Psoas muscle (tissue), 7 donors: ENCODE measurements at regions not wholly inside any gene's neighbourhood (a gene's known extent, or its start where the extent isn't known, plus 50 kb on each side); places are given as distances from the start of the nearest gene placed in this dataset.

ENCODE experiments used
- ATAC-seq, 4 donors: fragments of 200-7000 bp; cut with Tn5 transposase; one replicate each; pipeline ENCODE4 v1.9.1; 2020; ENCODE audit warnings: moderate library complexity in 3 of 4, mild to moderate bottlenecking in 2 of 4
- DNase-seq, 2 donors: peaks; one replicate each; pipeline ENCODE4 v3.0.0-alpha.2; 2020
- H3K27ac ChIP-seq: fragments of 200-600 bp; one replicate; pipeline ENCODE4 v1.8.0; 2022
- H3K27me3 ChIP-seq, 3 donors: fragments of 200-600 bp in 1 of 3; one replicate each; pipeline versions ENCODE4 v1.6.1 to v1.8.0; 2013 to 2022; ENCODE audit warnings: low read length in 2 of 3, mild to moderate bottlenecking in 2 of 3, moderate library complexity in 1 of 3; ENCODE audit not compliant: insufficient read depth in 3 of 3
- H3K36me3 ChIP-seq, 2 donors: fragments of 200-600 bp in 1 of 2; one replicate each; pipeline versions ENCODE4 v1.6.1 to v1.8.0; 2013 to 2022; ENCODE audit warnings: low read depth in 1 of 2, mild to moderate bottlenecking in 1 of 2, moderate library complexity in 1 of 2; ENCODE audit not compliant: insufficient read depth in 1 of 2
- H3K4me1 ChIP-seq: fragments of 200-600 bp; one replicate; pipeline ENCODE4 v1.8.0; 2022
- H3K4me3 ChIP-seq: fragments of 200-600 bp; one replicate; pipeline ENCODE4 v1.8.0; 2022; ENCODE audit warnings: mild to moderate bottlenecking
- H3K9me3 ChIP-seq: fragments of 200-600 bp; one replicate; pipeline ENCODE4 v1.8.0; 2022
- CTCF ChIP-seq: fragments of 200-600 bp; IDR thresholded peaks from one replicate; pipeline ENCODE4 v1.8.0; 2022; ENCODE audit warnings: antibody characterized with exemption
- WGBS, 3 donors: extraction: QIAGEN DNeasy Blood & Tissue Kit; methylation state at CpG; one replicate each; pipeline versions ENCODE4 v1.1.6 to v1.1.7; 2013; 5-methylcytosine and 5-hydroxymethylcytosine counted together
- intact Hi-C, 2 donors: fragments of 100-400 bp; cut with DNase I; formaldehyde crosslinking; loops; one replicate each; pipeline versions ENCODE4 v1.11.0 to v1.14.2; 2022
- donor health status: healthy with polysubstance abuse.
- donor health status: DM: no; HTN: no; CAD: no; lungs with moderate emphysema.
- donor health status: Bipolar disorder and iron deficiency.
- donor health status: healthy.
- donor health status: DM: yes; HTN: yes; CAD: no.
- donor health status: DM: no; HTN: no; CAD: no.
- donor health status: DM: yes; HTN: yes; CAD: no.

- Histone ChIP-seq H3K4me1 (peaks cover 7% of the 10 kb centered on the region), H3K9me3 (no peaks in the 10 kb centered on the region), H3K4me3 (no peak overlapping the region), H3K36me3 (no peaks in the 10 kb centered on the region), H3K27ac (no peak overlapping the region), H3K27me3 (no peaks in the 10 kb centered on the region)
- intact Hi-C loops, result no loop called here
- no peak for ATAC-seq
- no peak for DNase-seq
- TF ChIP-seq CTCF, result no peak
Measured at GRCh38 chr5:124370601-124371000, 375.8 kb downstream of the ZNF608 start.

- Histone ChIP-seq H3K36me3 (no peaks in the 10 kb centered on the region), H3K4me3 (no peak overlapping the region), H3K4me1 (peaks cover 1% of the 10 kb centered on the region), H3K9me3 (no peaks in the 10 kb centered on the region), H3K27me3 (no peaks in the 10 kb centered on the region), H3K27ac (no peak overlapping the region)
- intact Hi-C loops, result no loop called here
- DNase-seq (no peak), ATAC-seq (peak in 1 of 4 donors; percentile 27)
- WGBS, 3 donors, result 33 to 46% (median 44%) methylated on average over 4 of the region's 4 CpGs
- TF ChIP-seq CTCF, result no peak
Measured at GRCh38 chr5:124365361-124365801, 381.1 kb downstream of the ZNF608 start.

GRCh38 chr5:124355928-124356327 is 390.5 kb downstream of the ZNF608 start:
- 88 to 91% (median 91%) methylated on average over 1 of the region's 1 CpG for WGBS, 3 donors
- H3K27me3 ChIP-seq, result no peaks in the 10 kb centered on the region
- intact Hi-C loops, result no loop called here
- no peaks in the 10 kb centered on the region for H3K4me1 ChIP-seq
- H3K36me3 ChIP-seq, result no peaks in the 10 kb centered on the region
- ATAC-seq (no peak), DNase-seq (no peak)
- TF ChIP-seq CTCF, result no peak
- no peak overlapping the region for H3K4me3 ChIP-seq
- H3K9me3 ChIP-seq, result no peaks in the 10 kb centered on the region
- H3K27ac ChIP-seq, result no peak overlapping the region

GRCh38 chr5:124353016-124353415 is 393.4 kb downstream of the ZNF608 start:
- Histone ChIP-seq H3K36me3 (no peaks in the 10 kb centered on the region), H3K27ac (no peak overlapping the region), H3K4me3 (no peak overlapping the region), H3K4me1 (no peaks in the 10 kb centered on the region), H3K27me3 (no peaks in the 10 kb centered on the region), H3K9me3 (no peaks in the 10 kb centered on the region)
- no peak for ATAC-seq
- WGBS, 3 donors, result 89 to 95% (median 92%) methylated on average over 5 of the region's 5 CpGs
- TF ChIP-seq CTCF, result no peak
- intact Hi-C loops, result no loop called here
- no peak for DNase-seq

- intact Hi-C loops, result no loop called here
- ATAC-seq, result no peak
- no peak for TF ChIP-seq CTCF
Measured at GRCh38 chr5:124352312-124352711, 394.1 kb downstream of the ZNF608 start.

More at GRCh38 chr5:124352312-124352711, 394.1 kb downstream of the ZNF608 start:
- Histone ChIP-seq H3K4me3 (no peak overlapping the region), H3K27ac (no peak overlapping the region), H3K9me3 (no peaks in the 10 kb centered on the region), H3K4me1 (no peaks in the 10 kb centered on the region), H3K27me3 (no peaks in the 10 kb centered on the region), H3K36me3 (no peaks in the 10 kb centered on the region)
- WGBS, 3 donors, result 68 to 88% (median 72%) methylated on average over 4 of the region's 4 CpGs
- DNase-seq, result no peak
